GM21619 (cell line): ENCODE measurements at regions not wholly inside any gene's neighbourhood (a gene's known extent, or its start where the extent isn't known, plus 50 kb on each side); places are given as distances from the start of the nearest gene placed in this dataset.

ENCODE experiments used
- ATAC-seq: cut with Tn5 transposase; IDR thresholded peaks from one replicate; pipeline ENCODE4 v1.9.1; 2021; ENCODE audit not compliant: unreplicated experiment

- peak; percentile 89 for ATAC-seq
These were observed 146.2 kb downstream of the KLF13 start for GRCh38 chr15:31472636-31473384.

- ATAC-seq: no peak
These were observed 146.9 kb downstream of the KLF13 start for GRCh38 chr15:31473385-31474058.

- ATAC-seq: no peak
These were observed 147.6 kb downstream of the KLF13 start for GRCh38 chr15:31474059-31474868.

- ATAC-seq: no peak
These were observed 149.7 kb downstream of the KLF13 start for GRCh38 chr15:31476236-31476810.

GRCh38 chr15:31476866-31477265, 150.2 kb downstream of the KLF13 start:
- ATAC-seq: no peak

- no peak for ATAC-seq
These were observed 150.7 kb downstream of the KLF13 start for GRCh38 chr15:31477301-31477700.

GRCh38 chr15:31477851-31478701, 151.4 kb downstream of the KLF13 start:
- ATAC-seq: no peak

- ATAC-seq: no peak
These were observed 152.1 kb downstream of the KLF13 start for GRCh38 chr15:31478702-31479221.

- ATAC-seq: no peak
These were observed 153.9 kb downstream of the KLF13 start for GRCh38 chr15:31480356-31481025.

- no peak for ATAC-seq
These were observed 154.5 kb downstream of the KLF13 start for GRCh38 chr15:31481142-31481541.

- no peak for ATAC-seq
These were observed 155.7 kb downstream of the KLF13 start for GRCh38 chr15:31482122-31482922.

- ATAC-seq: no peak
These were observed 156.7 kb downstream of the KLF13 start for GRCh38 chr15:31483053-31483985.

GRCh38 chr15:31483986-31484951, 157.6 kb downstream of the KLF13 start:
- ATAC-seq: no peak

GRCh38 chr15:31484986-31485385, 158.4 kb downstream of the KLF13 start:
- ATAC-seq: no peak

GRCh38 chr15:31485431-31485830, 158.8 kb downstream of the KLF13 start:
- no peak for ATAC-seq

GRCh38 chr15:31485911-31486461, 159.4 kb downstream of the KLF13 start:
- no peak for ATAC-seq
